Neural cell (in vitro differentiated cells): ENCODE measurements at regions not wholly inside any gene's neighbourhood (a gene's known extent, or its start where the extent isn't known, plus 50 kb on each side); places are given as distances from the start of the nearest gene placed in this dataset.

Experiments used
- H2AFZ ChIP-seq: fragments of 200-600, 300-800 bp; sonication (generic), shearing (Covaris generic); 2 replicates; pipeline ENCODE4 v1.6.0; 2014; ENCODE audit warnings: low read depth, mild to moderate bottlenecking, antibody characterized with exemption, low read length, moderate library complexity
- H3F3A ChIP-seq: fragments of 200-600 bp; shearing (Covaris generic); 2 replicates; pipeline ENCODE4 v1.6.1; 2016; ENCODE audit warnings: mild to moderate bottlenecking, moderate library complexity, mixed read lengths, antibody characterized with exemption, low read length; ENCODE audit not compliant: insufficient read depth, poor library complexity, severe bottlenecking
- H3K27ac ChIP-seq: fragments of 200-600, 300-800 bp; sonication (generic), shearing (Covaris generic); 2 replicates; pipeline ENCODE4 v1.5.1; 2014; ENCODE audit warnings: mild to moderate bottlenecking, low read length, moderate library complexity
- H3K27me3 ChIP-seq: fragments of 300-800, 200-600 bp; sonication (generic), shearing (Covaris generic); 2 replicates; pipeline ENCODE4 v1.6.0; 2014; ENCODE audit warnings: mild to moderate bottlenecking, low read depth, low read length, moderate library complexity; ENCODE audit not compliant: insufficient read depth
- H3K36me3 ChIP-seq: fragments of 300-800, 200-600 bp; sonication (generic), shearing (Covaris generic); 2 replicates; pipeline ENCODE4 v1.5.1; 2014; ENCODE audit warnings: mild to moderate bottlenecking, antibody characterized with exemption, low read length, moderate library complexity; ENCODE audit not compliant: insufficient read depth
- H3K4me2 ChIP-seq: fragments of 300-800, 200-600 bp; sonication (generic), shearing (Covaris generic); 2 replicates; pipeline ENCODE4 v1.6.0; 2014; ENCODE audit warnings: mild to moderate bottlenecking, low read length
- H3K4me3 ChIP-seq: fragments of 300-800, 200-600 bp; sonication (generic), shearing (Covaris generic); 2 replicates; pipeline ENCODE4 v1.5.1; 2014; ENCODE audit warnings: mild to moderate bottlenecking, low read length, moderate library complexity
- H3K79me2 ChIP-seq: fragments of 200-600 bp; shearing (Covaris generic); replicated peaks from 2 replicates; pipeline ENCODE4 v1.6.0; 2014; ENCODE audit warnings: mild to moderate bottlenecking, low read length, moderate library complexity; ENCODE audit not compliant: insufficient read depth
- H3K9ac ChIP-seq: fragments of 300-800, 200-600 bp; sonication (generic), shearing (Covaris generic); 2 replicates; pipeline ENCODE4 v1.6.1; 2016; ENCODE audit warnings: mild to moderate bottlenecking, low read length, mixed read lengths
- H3K9me2 ChIP-seq: fragments of 200-600 bp; shearing (Covaris generic); 2 replicates; pipeline ENCODE4 v1.6.1; 2016; ENCODE audit warnings: mild to moderate bottlenecking, low read length, mixed read lengths; ENCODE audit not compliant: insufficient read depth
- H3K9me3 ChIP-seq: fragments of 200-600, 300-800 bp; sonication (generic), shearing (Covaris generic); 2 replicates; pipeline ENCODE4 v1.6.1; 2016; ENCODE audit warnings: mild to moderate bottlenecking, mixed run types, low read length, moderate library complexity, mixed read lengths
- H4K20me1 ChIP-seq: fragments of 200-600 bp; shearing (Covaris generic); 2 replicates; pipeline ENCODE4 v1.6.1; 2016; ENCODE audit warnings: mild to moderate bottlenecking, mixed run types; ENCODE audit not compliant: insufficient read depth
- CTCF ChIP-seq: fragments of 450-650 bp; IDR thresholded peaks from 2 replicates; pipeline ENCODE4 v1.5.1; 2014; ENCODE audit warnings: antibody characterized with exemption, mild to moderate bottlenecking, moderate library complexity; ENCODE audit not compliant: poor library complexity, severe bottlenecking
- EP300 ChIP-seq: fragments of 450-650 bp; conservative IDR thresholded peaks from 2 replicates; pipeline ENCODE4 v1.6.1; 2014; ENCODE audit warnings: antibody characterized with exemption, mild to moderate bottlenecking, moderate library complexity; ENCODE audit not compliant: poor library complexity, severe bottlenecking
- EZH2 ChIP-seq: fragments of 200-600, 300-800 bp; shearing (Covaris generic), sonication (generic); IDR thresholded peaks from 2 replicates; pipeline ENCODE4 v1.6.1; 2014; ENCODE audit warnings: antibody characterized with exemption, low read length, borderline replicate concordance, mild to moderate bottlenecking; ENCODE audit not compliant: insufficient read depth, poor library complexity, severe bottlenecking
- MXI1 ChIP-seq: fragments of 450-650 bp; conservative IDR thresholded peaks from 2 replicates; pipeline ENCODE4 v1.6.1; 2014; ENCODE audit warnings: antibody characterized with exemption, mild to moderate bottlenecking; ENCODE audit not compliant: poor library complexity, severe bottlenecking
- POLR2AphosphoS5 ChIP-seq: IDR thresholded peaks from 2 replicates; pipeline ENCODE4 v1.6.1; 2012
- RAD21 ChIP-seq: fragments of 450-650 bp; conservative IDR thresholded peaks from 2 replicates; pipeline ENCODE4 v1.6.1; 2014; ENCODE audit warnings: antibody characterized with exemption, mild to moderate bottlenecking, moderate library complexity
- REST ChIP-seq: IDR thresholded peaks from 2 replicates; pipeline ENCODE4 v1.6.1; 2012; ENCODE audit warnings: borderline replicate concordance
- SMC3 ChIP-seq: fragments of 450-650 bp; conservative IDR thresholded peaks from 2 replicates; pipeline ENCODE4 v1.6.1; 2014; ENCODE audit warnings: antibody characterized with exemption, mild to moderate bottlenecking, moderate library complexity; ENCODE audit not compliant: poor library complexity
- TAF1 ChIP-seq: IDR thresholded peaks from 2 replicates; pipeline ENCODE4 v1.6.1; 2012; ENCODE audit warnings: low read depth

- H3K36me3 ChIP-seq, result no peaks in the 10 kb centered on the region
- no peaks in the 10 kb centered on the region for H3K79me2 ChIP-seq
- no peaks in the 10 kb centered on the region for H3F3A ChIP-seq
- H3K4me3 ChIP-seq, result no peak overlapping the region
- H3K27me3 ChIP-seq, result no peaks in the 10 kb centered on the region
- H3K27ac ChIP-seq, result no peak overlapping the region
- H2AFZ ChIP-seq, result no peak overlapping the region
- no peak overlapping the region for H3K4me2 ChIP-seq
- no peaks in the 10 kb centered on the region for H4K20me1 ChIP-seq
- no peak overlapping the region for H3K9ac ChIP-seq
- H3K9me2 ChIP-seq, result no peaks in the 10 kb centered on the region
- H3K9me3 ChIP-seq, result no peaks in the 10 kb centered on the region
- TF ChIP-seq CTCF, result no peak
- TF ChIP-seq SMC3, result no peak
- TF ChIP-seq TAF1, result no peak
- TF ChIP-seq EZH2, result no peak
- no peak for TF ChIP-seq RAD21
- no peak for TF ChIP-seq EP300
- no peak for TF ChIP-seq REST
- TF ChIP-seq MXI1, result no peak
- TF ChIP-seq POLR2AphosphoS5, result no peak
Observed at GRCh38 chr14:66041582-66041981, 444.6 kb upstream of the CCDC196 start.

- Histone ChIP-seq H2AFZ (no peak overlapping the region), H3F3A (no peaks in the 10 kb centered on the region), H3K27me3 (no peaks in the 10 kb centered on the region), H3K4me3 (no peak overlapping the region), H3K9me3 (no peaks in the 10 kb centered on the region), H3K27ac (no peak overlapping the region), H3K79me2 (no peaks in the 10 kb centered on the region), H4K20me1 (no peaks in the 10 kb centered on the region), H3K9me2 (no peaks in the 10 kb centered on the region), H3K4me2 (no peak overlapping the region), H3K9ac (no peak overlapping the region), H3K36me3 (no peaks in the 10 kb centered on the region)
- TF ChIP-seq EP300 (no peak), RAD21 (no peak), MXI1 (no peak), TAF1 (no peak), EZH2 (no peak), POLR2AphosphoS5 (no peak)
Observed at GRCh38 chr14:66043921-66044320, 442.2 kb upstream of the CCDC196 start.

GRCh38 chr14:66045572-66046021, 440.6 kb upstream of the CCDC196 start:
- Histone ChIP-seq H3F3A (no peaks in the 10 kb centered on the region), H3K4me3 (no peak overlapping the region), H3K79me2 (no peaks in the 10 kb centered on the region), H3K4me2 (no peak overlapping the region), H3K9ac (no peak overlapping the region), H3K36me3 (no peaks in the 10 kb centered on the region), H3K27ac (no peak overlapping the region), H2AFZ (no peak overlapping the region), H3K9me3 (no peaks in the 10 kb centered on the region), H4K20me1 (no peaks in the 10 kb centered on the region), H3K27me3 (no peaks in the 10 kb centered on the region), H3K9me2 (no peaks in the 10 kb centered on the region)
- no peak for TF ChIP-seq EZH2
- TF ChIP-seq POLR2AphosphoS5, result no peak
- TF ChIP-seq RAD21, result no peak
- TF ChIP-seq EP300, result no peak
- TF ChIP-seq SMC3, result no peak
- TF ChIP-seq TAF1, result no peak
- TF ChIP-seq REST, result no peak
- TF ChIP-seq MXI1, result no peak
- no peak for TF ChIP-seq CTCF
